GM18907 (cell line): ENCODE measurements at regions not wholly inside any gene's neighbourhood (a gene's known extent, or its start where the extent isn't known, plus 50 kb on each side); places are given as distances from the start of the nearest gene placed in this dataset.

ENCODE experiments used
- ATAC-seq: cut with Tn5 transposase; IDR thresholded peaks from one replicate; pipeline ENCODE4 v1.9.1; 2021; ENCODE audit warnings: mild to moderate bottlenecking, moderate library complexity; ENCODE audit not compliant: unreplicated experiment

- no peak for ATAC-seq
Measured at GRCh38 chr16:65545413-65545956, 423.6 kb upstream of the CDH11 start.

DNA sequence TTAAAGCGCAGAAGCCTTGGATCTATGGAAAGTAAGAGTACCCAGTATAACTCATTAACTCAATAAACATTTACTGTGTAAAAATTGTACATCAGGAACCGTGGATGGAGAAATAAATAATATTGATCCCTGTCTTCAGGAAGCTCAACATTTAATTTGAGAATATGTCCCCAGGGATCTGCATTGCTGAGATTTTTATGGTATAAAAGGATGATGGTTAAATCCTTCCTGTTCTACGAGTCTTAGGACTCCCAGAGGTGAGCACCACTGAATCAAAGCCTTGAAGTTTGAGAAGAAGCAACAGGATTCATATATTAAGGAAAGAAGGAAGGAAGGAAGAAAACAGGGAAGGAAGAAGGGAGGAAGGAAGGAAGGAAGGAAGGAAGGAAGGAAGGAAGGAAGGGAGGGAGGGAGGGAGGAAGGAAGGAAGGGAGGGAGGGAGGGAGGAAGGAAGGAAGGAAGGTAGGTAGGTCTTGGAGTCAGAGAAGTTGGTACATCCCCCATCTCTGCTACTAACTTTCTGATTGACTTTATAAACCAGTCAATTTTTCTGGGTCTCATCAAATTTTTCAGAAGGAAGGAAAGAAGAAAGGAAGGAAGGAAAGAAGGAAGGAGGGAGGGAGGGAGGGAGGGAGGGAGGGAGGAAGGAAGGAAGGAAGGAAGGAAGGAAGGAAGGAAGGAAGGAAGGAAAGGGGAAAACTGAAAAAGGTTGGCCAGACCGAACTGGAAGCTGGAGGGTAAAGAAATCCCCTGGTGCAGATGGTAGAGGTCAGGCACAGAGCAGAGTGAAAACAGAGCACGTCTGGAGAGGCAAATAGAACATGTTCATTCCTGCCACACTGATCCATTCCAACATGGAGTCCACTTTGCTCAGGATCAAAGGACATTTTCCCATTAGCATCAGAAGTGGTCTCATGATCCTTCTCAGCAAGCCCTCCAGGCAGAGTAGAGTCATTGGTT is 422.2 kb upstream of the CDH11 start:
- ATAC-seq, result no peak

DNA sequence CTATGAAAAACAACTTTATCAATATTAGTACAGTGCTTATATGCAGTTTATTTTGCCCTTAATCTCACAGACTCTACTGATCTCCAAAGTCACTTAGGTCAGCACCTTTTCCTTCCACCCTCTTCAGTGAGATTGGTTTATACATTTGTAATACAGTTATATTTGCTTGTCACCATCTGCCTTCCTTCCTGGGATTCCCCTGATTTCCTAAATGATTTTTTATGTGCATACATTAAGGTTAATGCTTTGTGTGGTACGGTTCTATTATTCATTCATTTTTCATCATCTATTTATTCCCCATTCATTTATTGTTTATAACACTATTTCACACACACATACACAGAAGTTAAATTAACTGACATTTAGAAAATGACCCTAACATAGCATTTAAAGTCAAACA is 419.8 kb upstream of the CDH11 start:
- ATAC-seq, result no peak

GRCh38 chr16:65540901-65541300 is 419.0 kb upstream of the CDH11 start:
- no peak for ATAC-seq

DNA sequence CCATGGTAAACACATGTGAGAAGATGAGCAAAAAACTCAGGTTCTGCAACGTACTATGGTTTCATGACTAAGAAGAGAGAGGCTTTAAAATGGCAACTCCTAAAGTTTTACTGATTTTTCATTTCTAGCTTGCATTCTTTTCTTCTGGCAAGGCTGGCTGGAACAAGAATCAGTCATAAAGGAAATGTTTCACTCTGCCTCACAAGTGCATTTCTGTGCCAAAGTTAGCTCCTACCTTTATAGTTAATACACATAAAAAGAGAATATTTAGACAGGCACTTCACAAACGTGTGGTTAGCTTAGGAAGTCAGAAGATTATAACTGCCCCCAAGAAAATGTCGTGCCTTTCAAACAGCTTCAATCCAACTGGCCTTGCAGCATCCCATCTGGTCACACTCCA is 417.1 kb upstream of the CDH11 start:
- ATAC-seq, result no peak

DNA sequence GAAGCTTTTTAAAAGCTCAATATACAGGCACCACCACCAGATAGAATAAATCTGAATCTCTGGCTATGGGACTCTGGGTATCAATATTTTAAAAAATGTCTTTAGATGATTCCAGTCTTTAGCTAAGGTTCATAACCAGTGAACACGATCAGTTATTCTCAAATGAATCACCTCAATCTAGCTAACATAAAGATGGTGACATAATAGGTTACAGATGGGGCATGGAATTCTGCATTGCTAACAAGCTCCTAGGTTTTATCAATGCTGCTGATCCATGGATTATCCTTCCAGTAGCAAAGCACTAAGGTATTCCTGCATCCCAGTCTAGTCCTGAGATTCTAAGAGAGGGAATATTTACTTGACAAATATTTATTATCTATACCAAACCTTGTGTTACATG is 415.5 kb upstream of the CDH11 start:
- ATAC-seq, result no peak

- ATAC-seq, result no peak
Measured at GRCh38 chr16:65534121-65534528, 412.3 kb upstream of the CDH11 start.

DNA sequence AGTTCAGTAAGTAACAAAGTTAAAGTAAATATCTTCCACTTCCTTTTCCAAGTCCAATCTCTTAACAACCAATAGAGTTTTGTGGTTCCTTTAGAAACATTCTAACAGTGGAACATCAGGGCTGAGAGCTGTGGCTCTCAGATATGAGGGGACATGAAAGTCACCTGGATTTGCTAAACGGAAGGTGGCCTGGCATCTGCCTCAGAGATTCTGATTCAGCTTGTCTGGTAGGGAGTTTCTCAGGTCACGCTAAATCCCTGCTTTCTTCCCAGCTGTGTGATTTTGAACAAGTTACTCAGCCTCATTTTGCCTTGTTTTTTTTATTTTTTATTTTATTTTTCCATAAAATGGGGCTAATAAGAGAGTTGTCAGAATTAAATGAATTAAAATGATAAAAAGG is 411.0 kb upstream of the CDH11 start:
- ATAC-seq, result no peak

DNA sequence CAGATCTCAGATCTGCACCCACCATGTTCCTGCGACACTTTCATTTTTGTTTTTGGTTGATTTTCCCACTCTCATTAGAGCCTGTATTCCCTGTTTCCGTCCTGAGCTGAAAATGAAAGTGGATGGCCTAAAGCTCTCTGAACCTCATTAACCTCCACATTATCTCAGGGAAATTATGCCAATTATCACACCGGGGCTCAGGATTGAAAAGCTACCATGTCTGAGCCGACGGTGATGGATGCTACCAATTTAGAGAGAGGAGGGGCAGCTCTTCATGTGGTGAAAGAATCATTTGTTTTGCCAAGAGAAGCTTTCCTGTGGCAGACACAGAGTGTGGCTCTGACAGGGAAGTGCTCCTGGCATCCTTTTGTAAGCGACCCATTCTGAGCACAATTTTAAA is 410.4 kb upstream of the CDH11 start:
- no peak for ATAC-seq

- ATAC-seq, result no peak
Measured at GRCh38 chr16:65531475-65531874, 409.6 kb upstream of the CDH11 start.

- no peak for ATAC-seq
Measured at GRCh38 chr16:65525707-65526106, 403.8 kb upstream of the CDH11 start.

GRCh38 chr16:65524997-65525396 is 403.1 kb upstream of the CDH11 start:
- ATAC-seq, result no peak

- ATAC-seq, result no peak
Measured at GRCh38 chr16:65524231-65524630, 402.4 kb upstream of the CDH11 start.

GRCh38 chr16:65523283-65523944 is 401.6 kb upstream of the CDH11 start:
- no peak for ATAC-seq

DNA sequence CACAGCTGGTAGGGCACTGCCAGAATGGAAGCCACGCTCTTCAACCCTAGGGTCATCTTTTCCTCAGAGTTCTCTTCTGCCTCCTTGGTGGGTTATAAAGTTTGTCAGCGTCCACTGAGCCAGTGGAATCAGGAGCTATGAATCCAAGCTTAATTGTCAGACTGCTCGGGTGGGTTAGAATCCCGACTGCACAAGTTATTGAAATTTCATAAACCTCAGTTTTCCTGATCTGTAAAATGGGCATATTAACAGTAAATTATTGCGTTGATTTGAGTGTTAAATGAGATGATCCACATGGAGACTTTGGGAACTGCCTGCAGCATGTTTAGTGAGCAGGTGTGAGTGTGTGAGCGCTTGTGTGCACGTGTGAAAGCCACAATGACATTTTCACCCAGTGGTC is 400.5 kb upstream of the CDH11 start:
- ATAC-seq, result no peak

DNA sequence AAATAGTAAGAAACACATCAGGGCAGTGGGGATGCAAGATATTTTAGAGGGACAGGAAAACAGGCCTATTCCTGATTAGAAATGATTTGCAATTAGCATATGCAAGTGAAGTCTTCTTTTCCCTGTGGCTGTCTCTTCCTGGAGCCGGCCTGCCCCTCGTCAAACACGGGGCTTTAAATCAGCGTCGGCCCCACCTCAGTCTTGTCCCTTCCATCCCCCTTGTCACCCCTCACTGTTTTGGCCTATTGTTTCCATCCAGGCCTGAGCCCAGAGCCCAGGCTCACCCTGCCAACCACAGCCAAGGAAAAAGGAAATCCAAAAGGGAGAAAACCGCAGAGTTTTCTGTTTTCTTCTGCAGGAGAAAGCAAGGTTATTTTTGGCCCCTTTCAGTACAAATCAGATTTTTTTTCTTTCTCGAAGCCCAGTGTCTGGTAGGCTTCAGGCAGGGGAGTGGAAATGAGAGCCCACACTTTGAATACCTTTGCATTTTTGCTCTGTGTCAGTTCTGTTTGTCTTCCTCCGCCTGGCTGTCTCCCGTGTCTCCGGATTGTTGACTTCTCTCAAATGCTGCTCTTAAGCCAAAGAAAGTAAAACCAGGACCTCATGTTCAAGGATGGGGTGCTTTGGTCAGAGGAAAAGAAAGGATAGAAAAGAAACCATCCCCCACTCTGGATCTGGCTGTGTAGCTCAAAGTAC is 399.9 kb upstream of the CDH11 start:
- no peak for ATAC-seq

GRCh38 chr16:65519402-65519801 is 397.5 kb upstream of the CDH11 start:
- ATAC-seq, result no peak

DNA sequence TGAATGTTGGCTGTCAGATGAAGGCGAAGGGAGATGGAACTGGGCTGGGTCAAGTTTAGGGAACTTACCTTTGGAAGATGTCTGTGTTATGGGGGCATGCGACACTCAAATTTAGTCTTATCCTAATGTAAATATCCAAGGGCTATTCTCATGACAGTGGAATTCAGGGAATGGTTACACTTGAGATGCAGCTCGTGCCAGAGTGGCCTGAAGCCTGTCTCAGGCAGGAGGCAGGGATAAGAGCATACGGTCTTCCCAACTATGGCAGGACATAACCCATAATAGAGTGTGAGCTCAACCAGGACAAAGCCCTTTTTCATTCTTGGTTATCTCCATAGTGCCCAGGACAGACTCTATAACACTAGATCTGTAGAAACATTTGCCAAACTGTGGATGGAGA is 393.3 kb upstream of the CDH11 start:
- ATAC-seq, result no peak

- ATAC-seq, result no peak
Measured at GRCh38 chr16:65510850-65511249, 389.0 kb upstream of the CDH11 start.

- no peak for ATAC-seq
Measured at GRCh38 chr16:65510241-65510640, 388.4 kb upstream of the CDH11 start.

DNA sequence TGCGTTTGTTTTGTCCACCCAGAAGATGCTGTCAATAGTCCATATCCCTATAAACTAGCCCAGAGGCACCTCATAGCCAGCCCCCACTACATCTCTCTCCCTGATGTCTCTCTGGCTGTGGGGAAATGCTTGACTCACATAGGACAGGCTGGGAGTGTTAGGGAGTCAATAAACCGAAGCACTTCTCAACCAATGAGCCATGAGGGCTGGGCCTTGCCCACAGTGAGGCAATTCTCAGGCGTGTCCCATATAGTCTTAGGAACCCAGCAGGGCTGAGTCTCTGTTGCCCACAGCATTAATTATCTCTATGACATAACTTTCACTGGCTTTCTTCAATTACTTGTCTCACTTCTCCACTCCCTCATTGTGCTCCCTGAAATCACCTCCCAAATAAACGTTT is 387.3 kb upstream of the CDH11 start:
- no peak for ATAC-seq
